GM21717 (cell line): ENCODE measurements at regions not wholly inside any gene's neighbourhood (a gene's known extent, or its start where the extent isn't known, plus 50 kb on each side); places are given as distances from the start of the nearest gene placed in this dataset.

Source experiments
- ATAC-seq: cut with Tn5 transposase; IDR thresholded peaks from one replicate; pipeline ENCODE4 v1.9.1; 2021; ENCODE audit warnings: mild to moderate bottlenecking, moderate library complexity; ENCODE audit not compliant: unreplicated experiment

- no peak for ATAC-seq
Observed at GRCh38 chr5:39502704-39503103, 77.9 kb upstream of the DAB2 start.

DNA sequence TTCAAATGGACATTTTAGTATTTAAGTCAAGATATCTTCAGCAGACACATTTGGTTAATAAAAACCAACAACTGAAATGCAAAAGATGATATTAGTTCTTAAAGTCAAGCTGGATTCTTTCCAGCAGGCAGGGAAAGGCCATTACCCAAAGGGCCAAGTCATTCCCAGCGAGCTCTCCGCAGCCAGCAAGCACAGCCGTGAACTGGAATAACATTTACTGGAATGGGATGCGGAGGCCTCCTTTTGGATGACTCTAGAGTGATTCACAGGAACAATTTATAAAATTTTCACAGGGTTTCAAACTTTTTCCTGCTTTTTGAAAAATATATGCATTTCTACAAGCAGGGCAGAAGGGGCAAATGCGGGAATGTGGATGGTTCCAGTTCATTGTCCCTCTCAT, 76.6 kb upstream of the DAB2 start:
- ATAC-seq: no peak

DNA sequence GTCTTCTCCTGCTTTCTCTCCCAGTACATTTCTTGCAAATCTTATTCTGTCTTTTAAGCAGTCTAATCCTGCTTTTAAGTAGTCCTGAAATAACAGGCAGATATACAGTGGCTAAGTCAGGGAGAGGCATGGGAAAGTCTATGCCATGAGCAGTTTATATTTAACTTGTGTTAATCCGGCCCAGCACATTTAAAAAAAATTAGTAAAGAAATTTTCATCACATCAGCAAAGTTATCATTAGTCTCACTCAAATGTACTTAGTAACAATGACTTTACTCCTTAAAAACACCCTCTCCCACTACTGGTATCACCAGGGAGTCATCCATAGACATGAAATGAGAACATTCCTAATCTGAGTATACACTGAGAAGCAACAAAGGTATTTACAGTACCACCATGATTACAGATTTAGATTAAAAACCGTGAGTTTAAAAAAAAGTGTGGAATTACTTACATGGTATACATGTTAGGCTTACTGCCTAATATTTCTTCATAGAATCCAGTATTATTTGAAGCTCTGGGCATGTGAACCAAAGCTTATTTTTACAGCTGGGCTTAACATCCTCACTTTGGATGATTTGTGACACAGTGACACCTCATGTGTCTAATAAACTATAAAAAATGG, 75.9 kb upstream of the DAB2 start:
- ATAC-seq: no peak

DNA sequence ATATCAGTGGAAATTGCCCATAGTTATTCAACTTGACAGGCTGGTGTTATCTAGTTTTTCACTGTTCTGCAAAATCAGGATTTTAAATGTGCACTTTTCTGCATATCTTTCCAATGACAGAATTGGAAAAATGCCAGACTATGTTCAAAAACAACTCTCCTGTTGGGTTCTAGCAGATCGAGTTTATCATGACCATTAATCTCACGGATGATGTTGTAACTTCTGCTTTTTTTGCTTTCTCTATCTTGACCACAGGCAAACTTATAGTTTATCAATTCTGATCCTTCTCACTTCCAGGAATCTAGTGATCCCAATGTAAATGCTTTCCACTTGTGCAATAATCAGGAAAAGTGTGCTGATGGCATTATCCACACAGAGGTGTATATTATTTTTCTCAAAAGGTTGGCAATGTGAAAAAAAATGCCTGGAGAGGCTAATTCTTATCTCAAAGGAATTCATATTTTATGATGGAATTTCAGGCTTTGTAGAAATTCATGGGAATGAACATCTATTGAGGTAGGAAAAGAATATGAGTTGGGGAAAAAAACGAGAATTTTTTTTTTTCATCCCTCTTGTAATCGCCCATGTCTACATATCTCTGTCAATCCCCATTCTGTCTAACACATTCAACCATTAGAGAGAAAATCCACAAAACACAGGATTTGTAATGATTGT, 73.6 kb upstream of the DAB2 start:
- no peak for ATAC-seq

GRCh38 chr5:39497322-39497721, 72.5 kb upstream of the DAB2 start:
- no peak for ATAC-seq

DNA sequence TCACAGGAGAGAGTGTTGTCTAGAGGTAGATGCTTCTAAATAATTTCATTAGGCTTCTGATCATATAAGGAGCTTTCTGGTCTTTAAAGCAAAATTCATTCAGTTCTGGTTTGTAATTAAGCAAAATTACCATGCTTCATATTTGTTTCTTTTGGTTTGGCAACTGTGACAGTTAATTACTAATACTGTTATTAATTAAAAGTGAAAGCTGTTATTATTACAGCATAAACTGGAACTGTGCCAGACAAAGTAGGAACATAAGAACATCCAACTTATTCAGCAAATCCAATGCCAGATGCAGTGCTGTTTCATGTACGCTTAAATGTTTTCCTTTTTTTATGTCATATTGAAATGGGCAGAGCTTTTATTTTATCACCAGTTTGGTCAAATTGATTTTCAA, 70.4 kb upstream of the DAB2 start:
- no peak for ATAC-seq

GRCh38 chr5:39494534-39494933, 69.8 kb upstream of the DAB2 start:
- no peak for ATAC-seq

- no peak for ATAC-seq
Observed at GRCh38 chr5:39494107-39494510, 69.3 kb upstream of the DAB2 start.

DNA sequence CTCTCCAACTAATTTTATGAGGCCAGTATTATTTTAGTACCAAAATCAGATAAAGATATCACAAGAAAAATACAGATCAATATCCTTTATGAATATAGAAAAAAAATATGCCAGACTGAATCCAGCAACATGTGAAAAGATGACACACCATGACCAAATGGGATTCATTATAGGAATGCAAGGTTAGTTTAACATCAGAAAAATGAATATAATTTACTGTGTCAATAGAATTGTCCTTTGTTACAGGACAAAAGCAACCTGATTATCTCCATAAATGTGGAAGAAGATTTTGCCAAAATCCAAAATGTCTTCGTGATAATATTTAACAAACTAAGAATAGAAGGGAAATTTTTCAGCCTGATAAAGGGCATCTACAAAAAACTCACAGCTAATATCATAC, 66.4 kb upstream of the DAB2 start:
- ATAC-seq: no peak

DNA sequence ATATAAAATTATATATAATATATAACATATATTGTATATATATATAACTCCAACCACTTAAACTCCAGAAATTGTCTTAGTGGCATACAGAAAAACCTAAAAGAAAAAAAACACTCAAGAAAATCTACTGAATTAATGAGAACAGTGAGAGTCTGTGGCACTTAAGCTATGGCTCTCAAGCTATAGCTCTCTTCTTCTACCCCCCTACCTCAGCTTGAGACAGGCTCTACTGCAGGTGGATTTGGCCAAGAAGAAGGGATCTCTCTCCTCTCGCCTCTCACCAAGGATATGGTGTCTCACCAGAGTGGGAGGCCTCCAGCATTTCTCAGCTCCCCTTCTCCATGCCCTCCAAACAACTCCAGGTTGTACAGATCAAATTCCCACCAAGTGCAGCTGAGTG, 64.5 kb upstream of the DAB2 start:
- ATAC-seq: no peak

DNA sequence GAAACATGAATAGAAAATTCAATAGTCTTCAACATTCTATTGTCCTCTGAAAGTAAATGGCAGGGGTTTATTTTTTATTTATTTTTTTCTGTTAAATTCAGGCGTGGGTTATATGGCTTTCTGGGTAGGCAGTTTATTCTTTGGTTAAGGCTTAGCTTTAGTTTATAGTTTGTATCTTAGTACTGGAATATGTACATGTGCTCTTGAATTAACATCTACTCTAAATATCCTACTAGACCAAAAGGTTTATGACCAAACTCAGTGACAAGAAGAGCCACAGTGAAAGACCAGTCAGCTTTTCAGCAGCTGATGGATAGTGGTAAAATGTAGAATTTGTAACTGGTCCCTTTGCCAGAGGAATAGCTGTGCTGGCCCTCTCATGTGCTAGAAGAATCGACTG, 62.0 kb upstream of the DAB2 start:
- ATAC-seq: no peak

GRCh38 chr5:39486361-39486760, 61.6 kb upstream of the DAB2 start:
- no peak for ATAC-seq

GRCh38 chr5:39485079-39485478, 60.3 kb upstream of the DAB2 start:
- no peak for ATAC-seq

GRCh38 chr5:39484673-39485072, 59.9 kb upstream of the DAB2 start:
- ATAC-seq: no peak

DNA sequence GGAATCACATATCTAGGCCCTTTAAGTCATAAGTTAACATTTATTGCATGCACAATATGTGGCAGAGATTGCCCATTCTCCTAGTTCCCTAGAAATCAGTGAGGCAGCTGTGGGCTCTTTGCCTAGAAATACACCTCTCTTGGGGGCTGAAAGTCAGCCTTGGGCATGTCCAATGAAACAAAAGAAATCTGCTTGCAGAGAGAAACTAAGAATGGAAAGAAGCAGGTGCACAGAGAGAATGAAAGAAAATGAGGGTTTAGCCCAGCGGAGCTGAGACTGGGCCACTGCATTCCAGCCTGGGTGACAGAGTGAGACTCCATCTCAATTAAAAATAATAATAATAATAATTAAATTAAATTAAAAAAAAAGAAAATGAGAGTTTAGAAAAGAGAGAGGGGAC, 57.3 kb upstream of the DAB2 start:
- ATAC-seq: no peak

GRCh38 chr5:39479537-39479936, 54.8 kb upstream of the DAB2 start:
- ATAC-seq: no peak

GRCh38 chr5:39478863-39479262, 54.1 kb upstream of the DAB2 start:
- ATAC-seq: no peak

GRCh38 chr5:39476843-39477220, 52.1 kb upstream of the DAB2 start:
- ATAC-seq: no peak

GRCh38 chr5:39475881-39476842, 51.4 kb upstream of the DAB2 start:
- no peak for ATAC-seq

GRCh38 chr5:39475159-39475571, 50.4 kb upstream of the DAB2 start:
- no peak for ATAC-seq
